OCI-LY7 (cell line): ENCODE measurements at regions not wholly inside any gene's neighbourhood (a gene's known extent, or its start where the extent isn't known, plus 50 kb on each side); places are given as distances from the start of the nearest gene placed in this dataset.

ENCODE experiments used
- BruUV-seq: library from RNA; stranded (reverse); fragments of 400-500 nt; replicated peaks from 2 replicates; lab custom pipeline; 2021; lab: Mats Ljungman, UMichigan
- CTCF ChIA-PET: fragments of 300-600 bp; sonication (Branson Sonifier 250); formaldehyde crosslinking; loops from one replicate; lab custom pipeline; 2022; ENCODE audit warnings: antibody characterized with exemption; ENCODE audit not compliant: unreplicated experiment; lab: Charles Lee
- POLR2A ChIA-PET: fragments of 300-600 bp; sonication (Branson Sonifier 250); formaldehyde crosslinking; loops from one replicate; lab custom pipeline; 2022; ENCODE audit warnings: antibody characterized with exemption; lab: Charles Lee
- DNase-seq: peaks from one replicate; pipeline ENCODE4 v3.0.0-alpha.2; 2015; ENCODE audit warnings: low spot score
- H2AFZ ChIP-seq: fragments of 200-600 bp; sonication (generic), shearing (Covaris generic); 2 replicates; pipeline ENCODE4 v1.6.1; 2014; ENCODE audit warnings: mild to moderate bottlenecking, antibody characterized with exemption, low read length, moderate library complexity
- H3K27ac ChIP-seq: fragments of 200-600 bp; sonication (generic); 2 replicates; pipeline ENCODE4 v1.5.1; 2014; ENCODE audit warnings: mixed run types, low read depth, mild to moderate bottlenecking, moderate library complexity, low read length, inconsistent platforms; ENCODE audit not compliant: poor library complexity, severe bottlenecking
- H3K36me3 ChIP-seq: fragments of 200-600 bp; sonication (generic); 2 replicates; pipeline ENCODE4 v1.6.1; 2014; ENCODE audit warnings: mild to moderate bottlenecking, antibody characterized with exemption, low read length, moderate library complexity, mixed read lengths; ENCODE audit not compliant: insufficient read depth
- H3K4me1 ChIP-seq: fragments of 200-600 bp; sonication (generic); 2 replicates; pipeline ENCODE4 v1.5.1; 2014; ENCODE audit warnings: mild to moderate bottlenecking, low read length; ENCODE audit not compliant: insufficient read depth, poor library complexity, severe bottlenecking
- H3K4me2 ChIP-seq: fragments of 200-600 bp; sonication (generic); 2 replicates; pipeline ENCODE4 v1.6.1; 2014; ENCODE audit warnings: mild to moderate bottlenecking, low read length
- H3K4me3 ChIP-seq: fragments of 200-600 bp; sonication (generic); 2 replicates; pipeline ENCODE4 v1.5.1; 2014; ENCODE audit warnings: mild to moderate bottlenecking, low read depth, low read length; ENCODE audit not compliant: poor library complexity, severe bottlenecking
- H3K79me2 ChIP-seq: fragments of 200-600 bp; sonication (generic); 2 replicates; pipeline ENCODE4 v1.6.1; 2016; ENCODE audit warnings: low read depth, mild to moderate bottlenecking, low read length, moderate library complexity, mixed read lengths; ENCODE audit not compliant: insufficient read depth
- H3K9me2 ChIP-seq: fragments of 200-600 bp; sonication (generic); 2 replicates; pipeline ENCODE4 v1.6.1; 2016; ENCODE audit warnings: mild to moderate bottlenecking, low read length, mixed read lengths; ENCODE audit not compliant: insufficient read depth
- H3K9me3 ChIP-seq: fragments of 200-600 bp; sonication (generic); 2 replicates; pipeline ENCODE4 v1.6.1; 2014; ENCODE audit warnings: mild to moderate bottlenecking, mixed run types, low read length, mixed read lengths
- H4K20me1 ChIP-seq: fragments of 200-600 bp; sonication (generic); 2 replicates; pipeline ENCODE4 v1.6.1; 2014; ENCODE audit warnings: mild to moderate bottlenecking, antibody characterized with exemption, low read length, moderate library complexity, mixed read lengths; ENCODE audit not compliant: insufficient read depth
- CTCF ChIP-seq: fragments of 200-600 bp; sonication (generic); conservative IDR thresholded peaks from 2 replicates; pipeline ENCODE4 v1.5.1; 2014; ENCODE audit warnings: mild to moderate bottlenecking, antibody characterized with exemption, low read length, moderate library complexity, mixed read lengths
- EZH2phosphoT487 ChIP-seq: fragments of 200-600 bp; sonication (generic); IDR thresholded peaks from 2 replicates; pipeline ENCODE4 v1.6.1; 2018; ENCODE audit warnings: low read depth, borderline replicate concordance, mild to moderate bottlenecking, mixed run types, antibody characterized with exemption, low read length, moderate library complexity, mixed read lengths
- intact Hi-C: fragments of 100-400 bp; cut with micrococcal nuclease; formaldehyde crosslinking; loops from one replicate; pipeline ENCODE4 v1.10.0; 2022; ENCODE audit not compliant: unreplicated experiment

GRCh38 chr2:139643139-139643538 is 862.9 kb upstream of the NXPH2 start:
- no peak overlapping the region for H3K4me2 ChIP-seq
- TF ChIP-seq CTCF (no peak), EZH2phosphoT487 (no peak)
- no peak overlapping the region for H2AFZ ChIP-seq
- H3K9me3 ChIP-seq: no peaks in the 10 kb centered on the region
- BruUV-seq: no TSS peak
- ChIA-PET CTCF (no interaction called here), POLR2A (no interaction called here)
- H3K27ac ChIP-seq: no peak overlapping the region
- H3K4me1 ChIP-seq: no peaks in the 10 kb centered on the region
- DNase-seq: no peak
- no peaks in the 10 kb centered on the region for H3K9me2 ChIP-seq
- H3K4me3 ChIP-seq: no peak overlapping the region
- intact Hi-C loops: no loop called here
- no peaks in the 10 kb centered on the region for H3K36me3 ChIP-seq
- no peaks in the 10 kb centered on the region for H4K20me1 ChIP-seq
- H3K79me2 ChIP-seq: no peaks in the 10 kb centered on the region

GRCh38 chr2:139631966-139632365 is 851.8 kb upstream of the NXPH2 start:
- TF ChIP-seq EZH2phosphoT487 (no peak), CTCF (no peak)
- Histone ChIP-seq H3K36me3 (no peaks in the 10 kb centered on the region), H3K27ac (no peak overlapping the region), H3K4me1 (no peaks in the 10 kb centered on the region), H2AFZ (no peak overlapping the region), H3K4me2 (no peak overlapping the region), H3K79me2 (no peaks in the 10 kb centered on the region), H3K9me3 (no peaks in the 10 kb centered on the region), H4K20me1 (no peaks in the 10 kb centered on the region), H3K9me2 (no peaks in the 10 kb centered on the region), H3K4me3 (no peak overlapping the region)
- POLR2A ChIA-PET: no interaction called here
- DNase-seq: no peak
- BruUV-seq: no TSS peak
- CTCF ChIA-PET: no interaction called here
- intact Hi-C loops: no loop called here

- no peaks in the 10 kb centered on the region for H3K79me2 ChIP-seq
- no peaks in the 10 kb centered on the region for H3K36me3 ChIP-seq
- TF ChIP-seq CTCF (no peak), EZH2phosphoT487 (no peak)
- no TSS peak for BruUV-seq
- no peak overlapping the region for H2AFZ ChIP-seq
- H3K9me3 ChIP-seq: no peaks in the 10 kb centered on the region
- H3K4me2 ChIP-seq: no peak overlapping the region
- no peaks in the 10 kb centered on the region for H3K9me2 ChIP-seq
- ChIA-PET CTCF (no interaction called here), POLR2A (no interaction called here)
- intact Hi-C loops: no loop called here
- no peaks in the 10 kb centered on the region for H4K20me1 ChIP-seq
- no peak overlapping the region for H3K4me3 ChIP-seq
- no peak overlapping the region for H3K27ac ChIP-seq
- H3K4me1 ChIP-seq: no peaks in the 10 kb centered on the region
- DNase-seq: no peak
Observed at GRCh38 chr2:139628931-139629330, 848.7 kb upstream of the NXPH2 start.
